Femur (tissue), 1 donor: ENCODE measurements at regions not wholly inside any gene's neighbourhood (a gene's known extent, or its start where the extent isn't known, plus 50 kb on each side); places are given as distances from the start of the nearest gene placed in this dataset.
"Not testable (repeated sequence)": the region's sequence is repeated elsewhere in the genome, so short reads cannot be mapped to it uniquely, and the experiment has no call there.

Experiments
- DNase-seq: peaks from one replicate; pipeline ENCODE4 v3.0.0-alpha.2; 2017

- DNase-seq, result not testable (repeated sequence)
Measured at GRCh38 chrX:127221821-127222220, 402.3 kb downstream of the PRR32 start.

- DNase-seq, result no peak
Measured at GRCh38 chrX:127243654-127244053, 424.1 kb downstream of the PRR32 start.

GRCh38 chrX:127259742-127260141 is 440.2 kb downstream of the PRR32 start:
- DNase-seq, result no peak

- no peak for DNase-seq
Measured at GRCh38 chrX:127276326-127276725, 456.8 kb downstream of the PRR32 start.

- no peak for DNase-seq
Measured at GRCh38 chrX:127300511-127300910, 481.0 kb downstream of the PRR32 start.

- DNase-seq, result no peak
Measured at GRCh38 chrX:127302841-127303240, 483.3 kb downstream of the PRR32 start.

GRCh38 chrX:127305013-127305412 is 485.5 kb downstream of the PRR32 start:
- DNase-seq, result no peak

GRCh38 chrX:127306262-127306661 is 486.7 kb downstream of the PRR32 start:
- DNase-seq, result no peak

GRCh38 chrX:127313635-127314034 is 494.1 kb downstream of the PRR32 start:
- no peak for DNase-seq

- no peak for DNase-seq
Measured at GRCh38 chrX:127317159-127317558, 497.6 kb downstream of the PRR32 start.

- no peak for DNase-seq
Measured at GRCh38 chrX:127324128-127324527, 504.6 kb downstream of the PRR32 start.
